Immature natural killer cell (primary cell): ENCODE measurements at regions not wholly inside any gene's neighbourhood (a gene's known extent, or its start where the extent isn't known, plus 50 kb on each side); places are given as distances from the start of the nearest gene placed in this dataset.

Experiments used
- DNase-seq, 3 donors: peaks; one replicate each; pipeline ENCODE4 v3.0.0; 2022; ENCODE audit warnings: mixed read lengths in 1 of 3
- H3K27ac Mint-ChIP-seq, 6 donors: one replicate each; pipeline ENCODE4 v1.8.0; 2020; ENCODE audit warnings: mixed read lengths in 6 of 6, mild to moderate bottlenecking in 5 of 6, inconsistent platforms in 4 of 6, moderate library complexity in 3 of 6
- H3K27me3 Mint-ChIP-seq, 3 donors: one replicate each; pipeline ENCODE4 v1.8.0; 2020 to 2021; ENCODE audit warnings: low read depth in 3 of 3, mild to moderate bottlenecking in 3 of 3, mixed read lengths in 3 of 3, moderate library complexity in 3 of 3, inconsistent platforms in 1 of 3
- H3K36me3 Mint-ChIP-seq, 3 donors: one replicate each; pipeline ENCODE4 v1.8.0; 2020; ENCODE audit warnings: mixed read lengths in 3 of 3, inconsistent platforms in 2 of 3, mild to moderate bottlenecking in 2 of 3
- H3K4me1 Mint-ChIP-seq, 2 donors: one replicate each; pipeline ENCODE4 v1.8.0; 2020; ENCODE audit warnings: inconsistent platforms in 2 of 2, mild to moderate bottlenecking in 2 of 2, mixed read lengths in 2 of 2, moderate library complexity in 1 of 2
- H3K4me3 Mint-ChIP-seq, 5 donors: one replicate each; pipeline ENCODE4 v1.8.0; 2020; ENCODE audit warnings: mild to moderate bottlenecking in 5 of 5, mixed read lengths in 5 of 5, inconsistent platforms in 3 of 5, moderate library complexity in 3 of 5
- H3K9me3 Mint-ChIP-seq, 6 donors: one replicate each; pipeline ENCODE4 v1.8.0; 2020; ENCODE audit warnings: mild to moderate bottlenecking in 6 of 6, mixed read lengths in 6 of 6, inconsistent platforms in 4 of 6, moderate library complexity in 3 of 6

GRCh38 chr2:104574367-104574766 lies 279.5 kb upstream of the POU3F3 start:
- DNase-seq = no peak
- peaks cover 0 to 2% (median 0%) of the 10 kb centered on the region in 6 donors for H3K9me3 Mint-ChIP-seq

GRCh38 chr2:104577143-104577542 lies 276.8 kb upstream of the POU3F3 start:
- peaks cover 0 to 2% (median 0%) of the 10 kb centered on the region in 3 donors for H3K27me3 Mint-ChIP-seq
- H3K4me1 Mint-ChIP-seq = no peaks in the 10 kb centered on the region
- no peaks in the 10 kb centered on the region for H3K36me3 Mint-ChIP-seq
- no peak for DNase-seq
- H3K27ac Mint-ChIP-seq = no peak overlapping the region
- peaks cover 0 to 2% (median 0%) of the 10 kb centered on the region in 6 donors for H3K9me3 Mint-ChIP-seq
- H3K4me3 Mint-ChIP-seq = no peak overlapping the region

More at GRCh38 chr2:104574367-104574766, 279.5 kb upstream of the POU3F3 start:
- no peaks in the 10 kb centered on the region for H3K36me3 Mint-ChIP-seq
- H3K27ac Mint-ChIP-seq = no peak overlapping the region
- H3K27me3 Mint-ChIP-seq = no peaks in the 10 kb centered on the region
- H3K4me3 Mint-ChIP-seq = no peak overlapping the region
- H3K4me1 Mint-ChIP-seq = no peaks in the 10 kb centered on the region

- no peak for DNase-seq
- Mint-ChIP-seq H3K27me3 (peaks cover 0 to 5% (median 2%) of the 10 kb centered on the region in 3 donors), H3K36me3 (no peaks in the 10 kb centered on the region), H3K27ac (no peak overlapping the region), H3K4me3 (no peak overlapping the region), H3K4me1 (no peaks in the 10 kb centered on the region), H3K9me3 (peaks cover 0 to 2% (median 0%) of the 10 kb centered on the region in 6 donors)
Measured at GRCh38 chr2:104582471-104582870, 271.4 kb upstream of the POU3F3 start.

GRCh38 chr2:104583811-104584210 lies 270.1 kb upstream of the POU3F3 start:
- no peaks in the 10 kb centered on the region for H3K36me3 Mint-ChIP-seq

GRCh38 chr2:104584393-104584792 lies 269.5 kb upstream of the POU3F3 start:
- Mint-ChIP-seq H3K36me3 (no peaks in the 10 kb centered on the region), H3K27me3 (peaks cover 0 to 5% (median 2%) of the 10 kb centered on the region in 3 donors), H3K4me3 (no peak overlapping the region), H3K27ac (no peak overlapping the region), H3K4me1 (no peaks in the 10 kb centered on the region), H3K9me3 (no peaks in the 10 kb centered on the region)
- DNase-seq = no peak

More at GRCh38 chr2:104583811-104584210, 270.1 kb upstream of the POU3F3 start:
- Mint-ChIP-seq H3K27ac (no peak overlapping the region), H3K27me3 (peaks cover 0 to 5% (median 2%) of the 10 kb centered on the region in 3 donors), H3K9me3 (no peaks in the 10 kb centered on the region), H3K4me3 (no peak overlapping the region), H3K4me1 (no peaks in the 10 kb centered on the region)
- no peak for DNase-seq

- H3K27me3 Mint-ChIP-seq = peaks cover 0 to 7% (median 0%) of the 10 kb centered on the region in 3 donors
- DNase-seq = no peak
- no peak overlapping the region for H3K27ac Mint-ChIP-seq
- no peak overlapping the region for H3K4me3 Mint-ChIP-seq
- H3K36me3 Mint-ChIP-seq = no peaks in the 10 kb centered on the region
- H3K9me3 Mint-ChIP-seq = peaks cover 0 to 11% (median 5%) of the 10 kb centered on the region in 6 donors
- no peaks in the 10 kb centered on the region for H3K4me1 Mint-ChIP-seq
Measured at GRCh38 chr2:104595576-104595975, 258.3 kb upstream of the POU3F3 start.

- no peaks in the 10 kb centered on the region for H3K36me3 Mint-ChIP-seq
Measured at GRCh38 chr2:104597942-104598341, 256.0 kb upstream of the POU3F3 start.

GRCh38 chr2:104598636-104599035 lies 255.3 kb upstream of the POU3F3 start:
- DNase-seq = no peak
- Mint-ChIP-seq H3K9me3 (peaks cover 0 to 15% (median 0%) of the 10 kb centered on the region in 6 donors), H3K27ac (no peak overlapping the region), H3K4me3 (no peak overlapping the region), H3K4me1 (no peaks in the 10 kb centered on the region), H3K36me3 (no peaks in the 10 kb centered on the region), H3K27me3 (peaks cover 0 to 8% (median 0%) of the 10 kb centered on the region in 3 donors)

More at GRCh38 chr2:104597942-104598341, 256.0 kb upstream of the POU3F3 start:
- DNase-seq = no peak
- H3K4me1 Mint-ChIP-seq = no peaks in the 10 kb centered on the region
- peaks cover 0 to 8% (median 0%) of the 10 kb centered on the region in 3 donors for H3K27me3 Mint-ChIP-seq
- peaks cover 0 to 15% (median 0%) of the 10 kb centered on the region in 6 donors for H3K9me3 Mint-ChIP-seq
- no peak overlapping the region for H3K27ac Mint-ChIP-seq
- H3K4me3 Mint-ChIP-seq = no peak overlapping the region

GRCh38 chr2:104599787-104600510 lies 254.0 kb upstream of the POU3F3 start:
- Mint-ChIP-seq H3K36me3 (no peaks in the 10 kb centered on the region), H3K27me3 (peaks cover 0 to 8% (median 0%) of the 10 kb centered on the region in 3 donors), H3K4me1 (no peaks in the 10 kb centered on the region), H3K27ac (no peak overlapping the region), H3K9me3 (peaks cover 0 to 15% (median 2%) of the 10 kb centered on the region in 6 donors), H3K4me3 (no peak overlapping the region)
- no peak for DNase-seq

- Mint-ChIP-seq H3K4me1 (no peaks in the 10 kb centered on the region), H3K4me3 (no peak overlapping the region), H3K36me3 (no peaks in the 10 kb centered on the region), H3K27ac (no peak overlapping the region), H3K27me3 (peaks cover 0 to 8% (median 3%) of the 10 kb centered on the region in 3 donors), H3K9me3 (peaks cover 1 to 19% (median 5%) of the 10 kb centered on the region in 6 donors)
- no peak for DNase-seq
Measured at GRCh38 chr2:104606056-104606455, 247.9 kb upstream of the POU3F3 start.

- Mint-ChIP-seq H3K27ac (no peak overlapping the region), H3K9me3 (peaks cover 0 to 10% (median 5%) of the 10 kb centered on the region in 6 donors)
- no peak for DNase-seq
Measured at GRCh38 chr2:104616856-104617255, 237.1 kb upstream of the POU3F3 start.

GRCh38 chr2:104620801-104621200 lies 233.1 kb upstream of the POU3F3 start:
- Mint-ChIP-seq H3K9me3 (peaks cover 0 to 9% (median 6%) of the 10 kb centered on the region in 6 donors), H3K4me3 (no peak overlapping the region), H3K4me1 (peaks cover 0 to 7% of the 10 kb centered on the region in 2 donors), H3K27ac (no peak overlapping the region), H3K36me3 (peaks cover 0 to 5% (median 0%) of the 10 kb centered on the region in 3 donors), H3K27me3 (peaks cover 0 to 5% (median 0%) of the 10 kb centered on the region in 3 donors)
- peak; percentile 7 to 10 (median 9) for DNase-seq

More at GRCh38 chr2:104616856-104617255, 237.1 kb upstream of the POU3F3 start:
- H3K27me3 Mint-ChIP-seq = no peaks in the 10 kb centered on the region
- no peak overlapping the region for H3K4me3 Mint-ChIP-seq
- H3K4me1 Mint-ChIP-seq = peaks cover 0 to 7% of the 10 kb centered on the region in 2 donors
- peaks cover 0 to 5% (median 0%) of the 10 kb centered on the region in 3 donors for H3K36me3 Mint-ChIP-seq

- Mint-ChIP-seq H3K36me3 (peaks cover 0 to 3% (median 0%) of the 10 kb centered on the region in 3 donors), H3K27me3 (peaks cover 0 to 3% (median 3%) of the 10 kb centered on the region in 3 donors), H3K9me3 (peaks cover 0 to 4% (median under 1%) of the 10 kb centered on the region in 6 donors), H3K4me1 (no peaks in the 10 kb centered on the region), H3K4me3 (no peak overlapping the region), H3K27ac (no peak overlapping the region)
- DNase-seq = no peak
Measured at GRCh38 chr2:104635608-104636007, 218.3 kb upstream of the POU3F3 start.

- Mint-ChIP-seq H3K4me3 (no peak overlapping the region), H3K27me3 (peaks cover 0 to 3% (median 3%) of the 10 kb centered on the region in 3 donors), H3K27ac (no peak overlapping the region), H3K4me1 (no peaks in the 10 kb centered on the region), H3K9me3 (peaks cover 0 to 4% (median under 1%) of the 10 kb centered on the region in 6 donors), H3K36me3 (peaks cover 0 to 3% (median 0%) of the 10 kb centered on the region in 3 donors)
- no peak for DNase-seq
Measured at GRCh38 chr2:104638190-104638858, 215.6 kb upstream of the POU3F3 start.
